AG09309 (cell line): ENCODE measurements at regions not wholly inside any gene's neighbourhood (a gene's known extent, or its start where the extent isn't known, plus 50 kb on each side); places are given as distances from the start of the nearest gene placed in this dataset.

Experiments
- DNase-seq: peaks from one replicate; pipeline ENCODE4 v3.0.0-alpha.2; 2010; ENCODE audit warnings: low read depth
- H3K4me3 ChIP-seq: 2 replicates; pipeline ENCODE4 v1.5.1; 2011; ENCODE audit warnings: mild to moderate bottlenecking, low read depth, low read length, moderate library complexity; ENCODE audit not compliant: control insufficient read depth
- TF ChIP-seq, protein P1 (sequence below): IDR thresholded peaks from 2 replicates; pipeline ENCODE4 v1.5.1; 2011; ENCODE audit warnings: mild to moderate bottlenecking, low read depth, low read length, inconsistent platforms; ENCODE audit not compliant: insufficient read depth, control insufficient read depth; ENCODE audit errors: missing control alignments

DNA sequence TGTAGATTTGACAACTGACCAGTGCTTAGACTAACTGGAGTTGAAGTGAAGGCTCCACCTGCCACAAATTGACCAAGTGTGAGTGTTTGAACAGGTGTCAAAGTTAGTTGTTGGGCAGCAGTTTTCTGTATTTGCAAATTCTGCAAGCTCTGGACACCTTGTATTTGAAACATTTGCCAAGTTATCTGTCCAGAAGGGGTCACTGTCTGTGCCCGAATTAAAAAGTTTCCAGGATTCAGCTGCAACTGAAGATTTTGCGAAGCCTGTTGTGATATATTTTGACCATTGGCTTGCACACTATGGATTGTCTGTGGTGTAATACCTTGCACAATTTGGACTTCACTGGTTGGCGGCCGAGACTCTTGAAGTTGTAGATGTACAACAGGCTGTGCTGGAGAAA, 1690.7 kb downstream of the SLITRK5 start:
- no peak for DNase-seq
- no peak overlapping the region for H3K4me3 ChIP-seq
- TF ChIP-seq, protein P1, sequence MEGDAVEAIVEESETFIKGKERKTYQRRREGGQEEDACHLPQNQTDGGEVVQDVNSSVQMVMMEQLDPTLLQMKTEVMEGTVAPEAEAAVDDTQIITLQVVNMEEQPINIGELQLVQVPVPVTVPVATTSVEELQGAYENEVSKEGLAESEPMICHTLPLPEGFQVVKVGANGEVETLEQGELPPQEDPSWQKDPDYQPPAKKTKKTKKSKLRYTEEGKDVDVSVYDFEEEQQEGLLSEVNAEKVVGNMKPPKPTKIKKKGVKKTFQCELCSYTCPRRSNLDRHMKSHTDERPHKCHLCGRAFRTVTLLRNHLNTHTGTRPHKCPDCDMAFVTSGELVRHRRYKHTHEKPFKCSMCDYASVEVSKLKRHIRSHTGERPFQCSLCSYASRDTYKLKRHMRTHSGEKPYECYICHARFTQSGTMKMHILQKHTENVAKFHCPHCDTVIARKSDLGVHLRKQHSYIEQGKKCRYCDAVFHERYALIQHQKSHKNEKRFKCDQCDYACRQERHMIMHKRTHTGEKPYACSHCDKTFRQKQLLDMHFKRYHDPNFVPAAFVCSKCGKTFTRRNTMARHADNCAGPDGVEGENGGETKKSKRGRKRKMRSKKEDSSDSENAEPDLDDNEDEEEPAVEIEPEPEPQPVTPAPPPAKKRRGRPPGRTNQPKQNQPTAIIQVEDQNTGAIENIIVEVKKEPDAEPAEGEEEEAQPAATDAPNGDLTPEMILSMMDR: no peak

DNA sequence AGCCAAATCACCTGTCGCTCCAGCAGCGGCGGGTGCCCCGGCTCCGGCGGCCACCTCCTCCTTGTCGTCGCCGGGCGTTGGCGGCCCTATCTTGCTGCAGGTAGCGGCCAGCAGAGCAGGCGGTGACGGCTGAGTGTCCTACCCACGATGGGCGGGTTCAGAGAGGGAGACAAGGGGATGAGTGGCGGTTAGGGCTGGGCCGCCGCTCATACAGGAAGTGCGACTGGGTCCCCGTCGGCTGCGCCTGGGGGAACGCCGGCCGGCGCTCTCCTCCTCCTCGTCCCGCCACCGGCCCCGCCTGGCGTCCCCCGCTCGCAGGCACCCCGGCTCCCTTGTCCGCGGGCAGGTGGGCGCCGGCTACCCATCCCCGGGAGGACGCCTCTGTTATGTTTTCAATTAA, 1692.0 kb downstream of the SLITRK5 start:
- H3K4me3 ChIP-seq: no peak overlapping the region
- TF ChIP-seq, protein P1: no peak
- no peak for DNase-seq

DNA sequence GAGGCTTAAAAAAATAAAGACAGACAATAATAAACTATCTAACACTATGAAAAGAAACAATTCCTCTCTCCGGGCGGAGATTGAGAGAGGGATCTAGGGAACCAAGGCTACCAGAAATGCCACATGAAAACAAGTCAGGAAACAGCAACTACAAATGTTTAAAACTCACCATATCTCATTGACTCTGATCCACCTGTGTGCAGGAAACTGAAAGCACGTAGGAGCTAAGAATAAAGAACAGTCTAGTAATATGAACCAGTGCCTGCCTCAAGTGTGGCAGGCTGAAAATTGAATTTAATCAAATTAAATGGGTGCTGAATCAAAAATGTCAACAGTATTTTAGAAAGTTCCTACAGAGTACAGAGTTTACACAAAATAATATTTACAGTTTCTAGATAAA, 1701.0 kb downstream of the SLITRK5 start:
- DNase-seq: no peak
- H3K4me3 ChIP-seq: no peak overlapping the region
- TF ChIP-seq, protein P1: no peak

DNA sequence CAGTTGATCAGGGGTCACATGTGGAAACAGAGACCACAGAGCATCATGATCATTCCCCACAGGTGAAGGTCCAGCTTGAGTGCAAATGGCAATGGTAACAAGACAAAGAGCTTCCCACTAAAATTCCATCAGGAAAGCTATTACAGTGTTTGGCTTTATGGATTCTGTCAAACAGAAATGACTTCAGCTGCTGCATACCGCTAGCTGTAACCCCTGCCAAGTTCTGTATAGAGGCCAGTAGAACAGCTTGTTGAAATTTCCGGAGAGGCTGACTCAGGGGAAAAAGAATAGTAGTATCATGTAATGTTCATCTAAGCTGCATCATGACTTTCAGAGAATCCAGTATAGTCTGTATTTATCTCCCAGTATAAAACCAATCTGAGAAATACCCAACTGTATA, 1704.7 kb downstream of the SLITRK5 start:
- H3K4me3 ChIP-seq: no peak overlapping the region
- TF ChIP-seq, protein P1: no peak
- DNase-seq: no peak

DNA sequence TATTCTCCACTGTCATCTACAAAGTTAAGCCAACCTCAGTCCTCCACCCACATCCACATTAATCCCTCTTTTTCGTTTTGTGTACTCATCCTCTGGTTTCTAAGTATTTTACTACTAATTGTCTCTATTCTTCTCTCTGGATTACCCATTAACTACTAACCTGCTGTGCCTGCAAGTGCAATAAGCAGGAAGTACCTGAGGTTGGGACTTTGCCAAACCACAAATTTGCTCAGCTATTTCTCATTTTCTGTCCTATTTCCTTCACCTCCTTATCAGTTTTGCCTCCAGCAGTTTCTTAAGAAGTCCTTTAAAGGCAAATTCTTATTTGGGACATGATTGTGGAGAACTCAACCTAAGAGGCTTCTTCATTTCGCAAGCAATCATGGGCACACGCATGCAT, 1708.9 kb downstream of the SLITRK5 start:
- no peak for DNase-seq
- no peak overlapping the region for H3K4me3 ChIP-seq
- TF ChIP-seq, protein P1: no peak

DNA sequence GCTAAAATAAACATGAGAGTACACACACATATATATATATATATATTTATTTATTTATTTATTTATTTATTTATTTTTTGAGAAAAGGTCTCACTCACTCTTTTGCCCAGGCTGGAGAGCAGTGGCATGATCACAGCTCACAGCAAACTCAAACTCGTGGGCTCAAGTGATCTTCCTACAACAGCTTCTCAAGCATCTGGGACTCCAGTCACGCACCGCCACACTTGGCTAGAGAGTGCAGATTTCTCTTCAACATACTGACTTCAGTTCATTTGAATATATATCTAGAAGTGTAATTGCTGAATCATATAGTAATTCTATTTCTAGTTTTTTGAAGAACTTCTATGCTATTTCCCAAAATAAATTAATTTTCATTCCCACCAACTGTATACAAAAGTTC, 1711.8 kb downstream of the SLITRK5 start:
- TF ChIP-seq, protein P1: no peak
- no peak overlapping the region for H3K4me3 ChIP-seq
- DNase-seq: no peak

DNA sequence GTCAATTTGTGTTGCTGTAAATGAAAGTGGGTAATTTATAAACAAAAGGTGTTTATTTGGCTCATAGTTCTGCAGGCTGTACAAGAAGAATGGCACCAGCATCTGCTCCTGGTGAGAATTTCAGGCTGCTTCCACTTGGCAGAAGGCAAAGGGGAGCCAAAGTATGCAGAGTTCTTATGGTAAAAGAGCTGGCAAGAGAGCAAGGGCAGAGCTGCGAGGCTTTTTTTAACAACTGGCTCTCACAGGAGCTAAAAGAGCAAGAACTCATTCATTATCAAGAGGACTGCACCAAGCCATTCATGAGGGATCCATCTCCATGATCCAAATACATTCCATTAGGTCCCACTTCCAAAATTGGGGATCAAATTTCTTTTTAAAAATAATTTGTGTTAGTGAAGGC, 1712.7 kb downstream of the SLITRK5 start:
- H3K4me3 ChIP-seq: no peak overlapping the region
- no peak for DNase-seq

More for the DNA sequence above, 1712.7 kb downstream of the SLITRK5 start:
- TF ChIP-seq, protein P1: no peak
